IPS DF 6.9 (cell line): ENCODE measurements at regions not wholly inside any gene's neighbourhood (a gene's known extent, or its start where the extent isn't known, plus 50 kb on each side); places are given as distances from the start of the nearest gene placed in this dataset.

Experiments
- DNase-seq: peaks from one replicate; pipeline ENCODE4 v3.0.0-alpha.2; 2013; ENCODE audit warnings: low read depth, low spot score
- H3K27ac ChIP-seq: one replicate; pipeline ENCODE4 v1.5.1; 2013; ENCODE audit warnings: low read length, control low read depth
- H3K27me3 ChIP-seq: 2 replicates; pipeline ENCODE4 v1.6.1; 2013; ENCODE audit warnings: mild to moderate bottlenecking, low read length; ENCODE audit not compliant: control insufficient read depth, insufficient read depth
- H3K36me3 ChIP-seq: 2 replicates; pipeline ENCODE4 v1.6.1; 2013; ENCODE audit warnings: low read length; ENCODE audit not compliant: control insufficient read depth, insufficient read depth
- H3K4me1 ChIP-seq: 2 replicates; pipeline ENCODE4 v1.6.1; 2013; ENCODE audit warnings: low read length; ENCODE audit not compliant: control insufficient read depth, insufficient read depth
- H3K4me3 ChIP-seq: 2 replicates; pipeline ENCODE4 v1.5.1; 2013; ENCODE audit warnings: mild to moderate bottlenecking, low read length
- H3K9me3 ChIP-seq: 2 replicates; pipeline ENCODE4 v1.6.1; 2013; ENCODE audit warnings: low read length, inconsistent platforms; ENCODE audit not compliant: control insufficient read depth, insufficient read depth
- WGBS: extraction: QIAGEN DNeasy Blood & Tissue Kit; methylation state at CpG from one replicate; pipeline ENCODE4 v1.1.7; 2013; ENCODE audit warnings: mixed read lengths, missing lambda C conversion rate; ENCODE audit not compliant: insufficient read length, insufficient coverage; 5-methylcytosine and 5-hydroxymethylcytosine counted together

- no peaks in the 10 kb centered on the region for H3K4me1 ChIP-seq
- H3K9me3 ChIP-seq: no peaks in the 10 kb centered on the region
- H3K36me3 ChIP-seq: no peaks in the 10 kb centered on the region
- DNase-seq: no peak
- no peak overlapping the region for H3K27ac ChIP-seq
- H3K4me3 ChIP-seq: no peak overlapping the region
- H3K27me3 ChIP-seq: no peaks in the 10 kb centered on the region
Observed at GRCh38 chr12:28857369-28857768, 291.7 kb upstream of the FAR2 start.

GRCh38 chr12:28859551-28859950, 289.5 kb upstream of the FAR2 start:
- Histone ChIP-seq H3K9me3 (no peaks in the 10 kb centered on the region), H3K27me3 (no peaks in the 10 kb centered on the region), H3K4me1 (no peaks in the 10 kb centered on the region), H3K27ac (no peak overlapping the region), H3K36me3 (no peaks in the 10 kb centered on the region), H3K4me3 (no peak overlapping the region)
- no CpG with 5 or more reads among the region's 2 CpGs for WGBS
- DNase-seq: no peak

GRCh38 chr12:28865776-28866175, 283.3 kb upstream of the FAR2 start:
- Histone ChIP-seq H3K4me1 (no peaks in the 10 kb centered on the region), H3K9me3 (no peaks in the 10 kb centered on the region), H3K36me3 (no peaks in the 10 kb centered on the region), H3K27ac (no peak overlapping the region), H3K27me3 (peaks cover 3% of the 10 kb centered on the region; the same call in 1 of the 2 replicates), H3K4me3 (no peak overlapping the region)
- no peak for DNase-seq
- no CpG with 5 or more reads among the region's 4 CpGs for WGBS

DNA sequence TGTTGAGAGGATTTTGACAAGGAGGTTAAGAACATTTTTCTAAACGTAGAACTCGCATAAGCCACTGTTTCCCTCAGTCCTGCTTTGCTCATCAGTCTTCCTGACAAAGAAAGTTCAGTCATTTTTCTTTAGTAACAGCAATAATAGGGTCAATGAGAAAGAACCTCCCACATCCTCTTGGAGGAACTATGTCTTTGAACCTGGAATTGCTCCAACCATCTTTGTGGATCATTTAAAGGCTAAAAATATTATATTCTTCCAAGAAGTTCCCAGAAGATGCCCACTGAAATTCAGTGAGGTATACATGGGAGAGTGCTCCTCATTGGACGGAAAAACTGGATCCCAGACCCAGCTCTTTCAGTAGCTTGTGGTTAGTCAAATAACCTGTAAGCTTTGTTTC, 282.8 kb upstream of the FAR2 start:
- peaks cover 3% of the 10 kb centered on the region; the same call in 1 of the 2 replicates for H3K27me3 ChIP-seq

GRCh38 chr12:28866715-28867503, 282.2 kb upstream of the FAR2 start:
- Histone ChIP-seq H3K9me3 (no peaks in the 10 kb centered on the region), H3K36me3 (no peaks in the 10 kb centered on the region), H3K4me1 (no peaks in the 10 kb centered on the region), H3K27ac (no peak overlapping the region), H3K4me3 (no peak overlapping the region), H3K27me3 (peaks cover 3% of the 10 kb centered on the region; the same call in 1 of the 2 replicates)
- WGBS: no CpG with 5 or more reads among the region's 7 CpGs
- DNase-seq: no peak

More for the DNA sequence above, 282.8 kb upstream of the FAR2 start:
- DNase-seq: no peak
- Histone ChIP-seq H3K4me3 (no peak overlapping the region), H3K4me1 (no peaks in the 10 kb centered on the region), H3K27ac (no peak overlapping the region), H3K36me3 (no peaks in the 10 kb centered on the region), H3K9me3 (no peaks in the 10 kb centered on the region)
- WGBS: no CpG with 5 or more reads among the region's 3 CpGs

DNA sequence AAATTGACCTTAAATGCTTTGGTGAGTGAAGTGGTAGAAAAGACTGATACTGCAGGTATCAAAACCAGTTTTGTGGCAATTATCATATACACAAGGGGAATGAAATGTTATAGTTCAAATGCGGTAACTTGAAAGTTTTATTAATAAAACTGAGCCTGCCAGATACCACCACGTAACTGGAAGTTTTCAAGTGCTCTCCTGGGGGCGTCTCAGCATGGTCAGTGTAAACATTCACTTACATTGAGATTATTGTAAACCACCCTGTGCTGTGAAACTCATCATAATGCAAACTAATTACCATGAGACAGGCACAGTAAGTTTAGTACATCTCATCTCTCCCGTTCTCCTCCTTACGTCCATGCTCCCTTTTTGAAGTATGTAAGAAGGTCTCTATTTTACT, 280.7 kb upstream of the FAR2 start:
- Histone ChIP-seq H3K36me3 (no peaks in the 10 kb centered on the region), H3K4me3 (no peak overlapping the region), H3K9me3 (no peaks in the 10 kb centered on the region), H3K27ac (no peak overlapping the region), H3K4me1 (no peaks in the 10 kb centered on the region), H3K27me3 (peaks cover 3% of the 10 kb centered on the region; the same call in 1 of the 2 replicates)
- WGBS: no CpG with 5 or more reads among the region's 5 CpGs
- DNase-seq: no peak

DNA sequence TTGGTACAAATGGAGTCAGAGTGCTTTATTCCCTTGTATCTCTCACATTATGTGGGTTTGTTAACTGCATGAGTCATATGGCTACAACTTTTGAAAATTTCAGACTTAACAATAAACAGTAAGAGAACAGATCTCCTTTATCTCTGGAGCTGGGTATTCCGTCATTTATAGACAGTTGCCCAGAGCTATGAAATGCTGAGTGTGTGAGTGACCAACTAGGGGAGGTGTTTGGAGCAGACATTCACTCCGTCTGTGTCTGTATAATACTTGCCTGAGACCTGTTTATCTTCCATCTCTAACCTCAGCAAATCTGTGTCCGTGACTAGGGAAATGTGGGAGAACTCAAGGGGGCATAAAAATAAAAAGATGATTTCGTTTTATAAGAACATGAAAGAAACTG, 279.9 kb upstream of the FAR2 start:
- WGBS: no CpG with 5 or more reads among the region's 4 CpGs
- no peaks in the 10 kb centered on the region for H3K36me3 ChIP-seq
- DNase-seq: no peak
- H3K27me3 ChIP-seq: peaks cover 3% of the 10 kb centered on the region; the same call in 1 of the 2 replicates
- no peak overlapping the region for H3K4me3 ChIP-seq
- no peak overlapping the region for H3K27ac ChIP-seq
- H3K4me1 ChIP-seq: no peaks in the 10 kb centered on the region
- H3K9me3 ChIP-seq: no peaks in the 10 kb centered on the region

DNA sequence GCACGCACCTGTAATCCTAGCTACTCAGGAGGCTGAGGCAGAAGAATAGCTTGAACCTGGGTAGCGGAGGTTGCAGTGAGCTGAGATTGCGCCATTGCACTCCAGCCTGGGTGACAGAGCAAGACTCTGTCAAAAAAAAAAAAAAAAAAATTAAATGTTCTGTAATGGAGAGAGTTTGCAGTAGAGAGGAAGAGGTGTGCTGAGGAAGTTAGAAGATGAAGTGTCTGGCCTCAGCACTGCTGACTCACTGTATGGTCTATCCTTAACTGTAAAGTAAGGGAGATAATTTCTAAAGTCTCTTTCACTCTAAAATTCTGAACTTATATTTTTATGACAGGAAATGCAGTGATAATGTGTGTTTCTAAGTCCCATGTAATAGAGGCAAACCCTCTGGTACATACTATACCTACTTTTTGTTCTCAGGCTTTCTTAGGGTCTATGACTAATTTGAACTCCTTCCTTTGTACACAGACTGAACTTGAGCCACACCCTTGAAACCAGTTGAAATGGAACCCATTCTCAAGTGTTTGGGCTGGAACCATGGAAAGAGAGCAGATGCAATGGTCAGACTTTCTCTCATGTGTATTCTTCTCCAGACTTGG, 278.1 kb upstream of the FAR2 start:
- no peaks in the 10 kb centered on the region for H3K36me3 ChIP-seq
- H3K27ac ChIP-seq: no peak overlapping the region
- H3K4me3 ChIP-seq: no peak overlapping the region
- no peaks in the 10 kb centered on the region for H3K4me1 ChIP-seq
- no peak for DNase-seq
- WGBS: no CpG with 5 or more reads among the region's 3 CpGs
- peaks cover 3% of the 10 kb centered on the region; the same call in 1 of the 2 replicates for H3K27me3 ChIP-seq
- H3K9me3 ChIP-seq: no peaks in the 10 kb centered on the region

- Histone ChIP-seq H3K27me3 (0 out of 2 replicates have a peak, but pooled peaks cover 2% of the 10 kb centered on the region), H3K36me3 (no peaks in the 10 kb centered on the region), H3K4me3 (no peak overlapping the region), H3K27ac (no peak overlapping the region), H3K4me1 (no peaks in the 10 kb centered on the region), H3K9me3 (no peaks in the 10 kb centered on the region)
- no CpG with 5 or more reads among the region's 7 CpGs for WGBS
- DNase-seq: peak; percentile 33
Observed at GRCh38 chr12:28872654-28873268, 276.3 kb upstream of the FAR2 start.

DNA sequence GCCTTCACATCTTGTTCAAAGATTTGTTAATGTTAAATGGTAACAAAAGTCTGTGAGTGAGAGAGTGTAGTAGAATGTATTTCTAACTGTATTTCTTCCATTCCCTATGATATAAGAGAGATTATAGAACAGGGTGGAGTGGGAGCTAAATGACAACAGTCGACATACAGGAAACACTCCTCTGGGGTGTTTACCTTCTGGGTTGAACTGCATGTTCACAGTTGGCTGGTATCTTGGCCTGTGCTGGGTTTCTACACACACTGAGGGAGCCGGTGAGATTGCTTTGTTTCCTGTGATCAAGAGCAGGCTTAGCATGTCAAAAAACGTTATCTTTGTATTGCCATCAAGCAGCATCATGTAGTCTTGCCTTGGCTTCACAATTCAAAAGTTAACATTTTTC, 274.3 kb upstream of the FAR2 start:
- WGBS: no CpG with 5 or more reads among the region's 3 CpGs
- no peaks in the 10 kb centered on the region for H3K9me3 ChIP-seq
- 0 out of 2 replicates have a peak, but pooled peaks cover 1% of the 10 kb centered on the region for H3K4me1 ChIP-seq
- no peak overlapping the region for H3K4me3 ChIP-seq
- no peak overlapping the region for H3K27ac ChIP-seq
- no peaks in the 10 kb centered on the region for H3K36me3 ChIP-seq
- no peaks in the 10 kb centered on the region; the same call in 1 of the 2 replicates for H3K27me3 ChIP-seq
- no peak for DNase-seq
